GM23248 (cell line): ENCODE measurements at regions not wholly inside any gene's neighbourhood (a gene's known extent, or its start where the extent isn't known, plus 50 kb on each side); places are given as distances from the start of the nearest gene placed in this dataset.

Experiments
- DNase-seq: peaks from one replicate; pipeline ENCODE4 v3.0.0-alpha.2; 2015
- H2AFZ ChIP-seq: fragments of 200-600 bp; sonication (generic); 2 replicates; pipeline ENCODE4 v1.6.1; 2016; ENCODE audit warnings: antibody characterized with exemption
- H3F3A ChIP-seq: fragments of 200-600 bp; sonication (generic); 2 replicates; pipeline ENCODE4 v1.6.1; 2016; ENCODE audit warnings: mild to moderate bottlenecking, antibody characterized with exemption, mixed run types; ENCODE audit not compliant: insufficient read depth
- H3K27ac ChIP-seq: fragments of 200-600 bp; sonication (generic); 2 replicates; pipeline ENCODE4 v1.5.1; 2016; ENCODE audit warnings: mild to moderate bottlenecking
- H3K27me3 ChIP-seq: fragments of 200-600 bp; sonication (generic); replicated peaks from 2 replicates; pipeline ENCODE4 v1.6.1; 2016; ENCODE audit warnings: mild to moderate bottlenecking; ENCODE audit not compliant: insufficient read depth
- H3K36me3 ChIP-seq: fragments of 200-600 bp; sonication (generic); 2 replicates; pipeline ENCODE4 v1.6.1; 2016; ENCODE audit warnings: low read depth, mild to moderate bottlenecking
- H3K4me1 ChIP-seq: fragments of 200-600 bp; sonication (generic); 2 replicates; pipeline ENCODE4 v1.6.1; 2016; ENCODE audit warnings: mild to moderate bottlenecking; ENCODE audit not compliant: insufficient read depth
- H3K4me2 ChIP-seq: fragments of 200-600 bp; sonication (generic); one replicate; pipeline ENCODE4 v1.6.1; 2016; ENCODE audit warnings: mild to moderate bottlenecking; ENCODE audit not compliant: unreplicated experiment
- H3K4me3 ChIP-seq: fragments of 200-600 bp; sonication (generic); 2 replicates; pipeline ENCODE4 v1.5.1; 2016; ENCODE audit warnings: mild to moderate bottlenecking
- H3K79me2 ChIP-seq: fragments of 200-600 bp; sonication (generic); 2 replicates; pipeline ENCODE4 v1.6.1; 2016; ENCODE audit warnings: mild to moderate bottlenecking; ENCODE audit not compliant: insufficient read depth
- H3K9ac ChIP-seq: fragments of 200-600 bp; sonication (generic); 2 replicates; pipeline ENCODE4 v1.6.1; 2016; ENCODE audit warnings: mild to moderate bottlenecking
- H3K9me2 ChIP-seq: fragments of 200-600 bp; sonication (generic); 2 replicates; pipeline ENCODE4 v1.6.1; 2016; ENCODE audit warnings: mixed run types, mild to moderate bottlenecking, moderate library complexity; ENCODE audit not compliant: insufficient read depth
- H3K9me3 ChIP-seq: fragments of 200-600 bp; sonication (generic); one replicate; pipeline ENCODE4 v1.6.1; 2017; ENCODE audit warnings: low read depth
- H4K20me1 ChIP-seq: fragments of 200-600 bp; sonication (generic); 2 replicates; pipeline ENCODE4 v1.6.0; 2016; ENCODE audit not compliant: insufficient read depth
- EZH2 ChIP-seq: fragments of 200-600 bp; sonication (generic); IDR thresholded peaks from 2 replicates; pipeline ENCODE4 v1.6.1; 2018; ENCODE audit warnings: antibody characterized with exemption, mild to moderate bottlenecking; ENCODE audit not compliant: insufficient read depth, poor library complexity, severe bottlenecking
- EZH2phosphoT487 ChIP-seq: fragments of 200-600 bp; sonication (generic); IDR thresholded peaks from 2 replicates; pipeline ENCODE4 v1.6.1; 2018; ENCODE audit warnings: antibody characterized with exemption, moderate library complexity, mild to moderate bottlenecking, low read depth; ENCODE audit not compliant: insufficient read depth
- WGBS, 2 experiments: methylation state at CpG; one replicate each; pipeline ENCODE4 v1.1.6; 2015 to 2017; ENCODE audit warnings: low lambda C conversion rate in 2 of 2, low coverage in 1 of 2; ENCODE audit errors: missing lambda C conversion rate in 2 of 2; 5-methylcytosine and 5-hydroxymethylcytosine counted together
- in situ Hi-C: fragments of 300-500 bp; cut with MboI; formaldehyde crosslinking; loops from 2 replicates; pipeline ENCODE4 v1.15.0; 2020

DNA sequence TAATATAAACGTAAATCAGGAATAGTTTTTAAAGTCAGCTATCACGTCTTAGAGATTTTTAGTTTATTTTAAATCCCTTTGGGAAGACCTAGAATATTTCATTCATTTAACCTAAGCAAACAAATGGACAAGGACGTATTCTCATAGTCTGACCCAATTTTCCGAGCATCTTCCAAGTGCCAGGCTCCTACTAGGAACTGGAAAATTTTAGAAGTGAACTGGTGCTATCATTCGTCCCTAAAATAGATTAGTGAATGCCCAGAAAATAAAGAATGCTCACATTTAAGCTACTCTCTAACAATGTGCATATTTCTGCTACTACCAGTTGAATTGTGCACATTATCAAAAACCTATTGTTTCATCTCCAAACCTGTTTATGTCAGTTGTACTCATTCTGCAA lies 120.1 kb downstream of the ZFAND4 start:
- no peaks in the 10 kb centered on the region for H3F3A ChIP-seq
- 0 out of 2 replicates have a peak, but pooled peaks cover 6% of the 10 kb centered on the region for H4K20me1 ChIP-seq
- no peaks in the 10 kb centered on the region for H3K4me1 ChIP-seq
- H2AFZ ChIP-seq, result no peak overlapping the region
- H3K9me2 ChIP-seq, result no peaks in the 10 kb centered on the region
- H3K4me3 ChIP-seq, result no peak overlapping the region
- WGBS, 2 experiments, result 83 to 84% methylated on average over 5 of the region's 5 CpGs
- in situ Hi-C loops, result no loop called here
- no peak overlapping the region for H3K9ac ChIP-seq
- TF ChIP-seq EZH2phosphoT487, result no peak
- TF ChIP-seq EZH2, result no peak
- no peak overlapping the region for H3K27ac ChIP-seq
- H3K9me3 ChIP-seq, result no peaks in the 10 kb centered on the region
- no peaks in the 10 kb centered on the region for H3K27me3 ChIP-seq
- H3K4me2 ChIP-seq, result no peak overlapping the region
- no peak for DNase-seq
- no peaks in the 10 kb centered on the region for H3K36me3 ChIP-seq
- H3K79me2 ChIP-seq, result peaks cover 7% of the 10 kb centered on the region; the same call in 1 of the 2 replicates

DNA sequence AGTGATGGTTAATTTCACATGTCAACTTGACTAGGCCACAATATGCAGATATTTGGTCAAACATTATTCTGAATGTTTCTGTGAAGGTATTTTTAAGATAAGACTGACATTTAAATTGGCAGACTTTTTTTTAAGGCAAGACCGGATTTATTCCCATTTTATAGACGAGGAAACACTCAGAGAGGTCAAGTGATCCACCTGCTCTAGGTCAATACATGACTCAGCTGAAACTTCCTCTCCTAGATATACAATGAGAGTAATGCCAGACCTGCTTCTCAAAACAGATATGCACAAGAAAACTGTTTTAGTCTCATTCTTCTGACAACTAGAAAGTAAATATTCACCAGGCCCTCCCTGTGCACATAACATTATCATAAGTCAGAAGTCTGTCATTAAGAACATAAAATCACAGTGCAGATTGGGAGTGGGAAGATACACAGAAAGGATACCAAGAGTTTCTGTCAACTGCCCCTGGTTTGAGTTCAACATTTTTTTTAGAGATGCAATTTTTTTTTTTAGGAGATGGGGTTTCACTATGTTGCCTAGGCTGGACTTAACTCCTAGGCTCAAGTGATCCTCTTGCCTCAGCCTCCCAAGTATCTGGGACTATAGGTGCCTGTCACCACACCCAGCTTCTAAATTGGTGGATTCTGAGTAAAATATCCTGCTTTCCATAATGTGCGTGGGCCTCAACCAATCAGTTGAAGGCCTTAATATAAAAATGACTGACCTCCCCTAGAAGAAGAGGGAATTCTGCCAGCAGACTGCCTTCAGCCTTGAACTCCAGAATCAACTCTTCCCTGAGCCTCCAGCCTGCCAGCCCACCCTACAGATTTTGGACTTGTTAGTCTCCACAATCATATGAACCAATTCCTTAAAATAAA lies 121.4 kb downstream of the ZFAND4 start:
- H4K20me1 ChIP-seq, result 0 out of 2 replicates have a peak, but pooled peaks cover 6% of the 10 kb centered on the region
- no peaks in the 10 kb centered on the region for H3K36me3 ChIP-seq
- H3K9me3 ChIP-seq, result no peaks in the 10 kb centered on the region
- no peak overlapping the region for H3K27ac ChIP-seq
- H3K9ac ChIP-seq, result no peak overlapping the region
- TF ChIP-seq EZH2 (no peak), EZH2phosphoT487 (no peak)
- DNase-seq, result no peak
- no peak overlapping the region for H3K4me3 ChIP-seq
- no peaks in the 10 kb centered on the region for H3K9me2 ChIP-seq
- WGBS, 2 experiments, result 89 to 90% methylated on average over 3 of the region's 3 CpGs
- H3K4me2 ChIP-seq, result no peak overlapping the region
- H2AFZ ChIP-seq, result no peak overlapping the region
- no peaks in the 10 kb centered on the region for H3K4me1 ChIP-seq
- in situ Hi-C loops, result no loop called here
- no peaks in the 10 kb centered on the region for H3K27me3 ChIP-seq
- H3K79me2 ChIP-seq, result peaks cover 7% of the 10 kb centered on the region; the same call in 1 of the 2 replicates
- no peaks in the 10 kb centered on the region for H3F3A ChIP-seq

DNA sequence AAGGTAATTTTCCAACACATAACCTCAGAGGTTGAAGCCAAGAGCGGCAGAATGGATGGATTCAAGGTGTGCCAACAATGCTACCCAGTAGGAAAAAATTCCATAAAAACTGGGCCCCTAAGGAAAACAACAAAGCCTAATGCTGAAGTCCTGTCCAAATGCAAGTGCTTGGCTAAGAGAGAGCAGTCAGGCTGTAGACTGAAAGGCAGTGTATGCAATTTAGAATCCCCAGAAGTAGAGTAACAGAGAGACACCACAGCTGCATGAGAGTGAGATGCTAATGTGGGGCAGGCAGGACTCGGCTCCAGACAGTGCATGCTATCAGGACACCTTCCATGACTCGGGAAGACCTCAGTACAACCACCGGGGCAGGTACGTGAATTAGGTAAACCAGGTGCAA lies 124.5 kb downstream of the ZFAND4 start:
- H3K4me2 ChIP-seq, result no peak overlapping the region
- WGBS, 2 experiments, result 90% methylated on average over 5 of the region's 5 CpGs
- no peak overlapping the region for H3K4me3 ChIP-seq
- no peaks in the 10 kb centered on the region for H3K79me2 ChIP-seq
- in situ Hi-C loops, result no loop called here
- no peaks in the 10 kb centered on the region for H3F3A ChIP-seq
- no peaks in the 10 kb centered on the region for H3K36me3 ChIP-seq
- no peaks in the 10 kb centered on the region for H3K27me3 ChIP-seq
- TF ChIP-seq EZH2phosphoT487, result no peak
- no peak for TF ChIP-seq EZH2
- no peaks in the 10 kb centered on the region for H3K4me1 ChIP-seq
- no peaks in the 10 kb centered on the region for H4K20me1 ChIP-seq
- no peak overlapping the region for H2AFZ ChIP-seq
- H3K27ac ChIP-seq, result no peak overlapping the region
- H3K9ac ChIP-seq, result no peak overlapping the region
- H3K9me2 ChIP-seq, result no peaks in the 10 kb centered on the region
- no peaks in the 10 kb centered on the region for H3K9me3 ChIP-seq
- DNase-seq, result no peak

DNA sequence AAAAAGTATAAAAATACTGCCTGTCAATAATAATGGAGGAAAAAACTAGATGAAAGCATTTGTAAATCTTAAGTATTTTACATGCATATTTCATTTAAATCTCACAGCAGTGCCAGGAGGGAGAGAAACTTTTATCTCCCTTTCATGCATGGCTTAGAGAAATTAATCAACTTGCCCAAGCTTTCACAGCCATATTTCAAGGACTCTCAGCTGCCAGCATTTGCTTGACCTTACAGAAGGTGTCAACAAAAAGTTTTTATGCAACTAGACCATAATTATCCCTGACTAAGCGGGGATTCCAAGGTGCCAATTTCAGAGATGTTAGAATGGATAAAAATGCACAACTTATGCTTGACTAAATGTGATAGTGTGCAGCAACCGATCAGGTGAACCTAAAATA lies 125.4 kb downstream of the ZFAND4 start:
- no peak overlapping the region for H3K4me2 ChIP-seq
- H3K36me3 ChIP-seq, result no peaks in the 10 kb centered on the region
- H3K27me3 ChIP-seq, result no peaks in the 10 kb centered on the region
- WGBS, 2 experiments, result 80 to 83% methylated on average over 2 of the region's 2 CpGs
- no peaks in the 10 kb centered on the region for H3K9me3 ChIP-seq
- DNase-seq, result no peak
- no peak overlapping the region for H3K9ac ChIP-seq
- H3K9me2 ChIP-seq, result no peaks in the 10 kb centered on the region
- no peaks in the 10 kb centered on the region for H3K79me2 ChIP-seq
- no peaks in the 10 kb centered on the region for H3F3A ChIP-seq
- no peak overlapping the region for H3K27ac ChIP-seq
- no peak overlapping the region for H2AFZ ChIP-seq
- in situ Hi-C loops, result no loop called here
- no peaks in the 10 kb centered on the region for H3K4me1 ChIP-seq
- H3K4me3 ChIP-seq, result no peak overlapping the region
- no peaks in the 10 kb centered on the region for H4K20me1 ChIP-seq
- no peak for TF ChIP-seq EZH2phosphoT487
- no peak for TF ChIP-seq EZH2
